Urinary bladder (tissue), 3 donors: ENCODE measurements at regions not wholly inside any gene's neighbourhood (a gene's known extent, or its start where the extent isn't known, plus 50 kb on each side); places are given as distances from the start of the nearest gene placed in this dataset.

Experiments used
- DNase-seq: peaks from one replicate; pipeline ENCODE4 v3.0.0-alpha.2; 2015; ENCODE audit errors: extremely low spot score
- H3K27ac ChIP-seq: one replicate; pipeline ENCODE4 v1.5.1; 2013; ENCODE audit warnings: low read depth, mild to moderate bottlenecking, moderate library complexity
- H3K36me3 ChIP-seq: one replicate; pipeline ENCODE4 v1.6.1; 2013; ENCODE audit warnings: mild to moderate bottlenecking, moderate library complexity; ENCODE audit not compliant: insufficient read depth
- H3K4me1 ChIP-seq: one replicate; pipeline ENCODE4 v1.6.1; 2013; ENCODE audit warnings: mild to moderate bottlenecking, moderate library complexity; ENCODE audit not compliant: insufficient read depth
- H3K4me3 ChIP-seq: one replicate; pipeline ENCODE4 v1.5.1; 2013; ENCODE audit warnings: low read depth, low read length
- WGBS: extraction: QIAGEN DNeasy Blood & Tissue Kit; methylation state at CpG from one replicate; pipeline ENCODE4 v1.1.7; 2013; 5-methylcytosine and 5-hydroxymethylcytosine counted together
- donor health status: healthy with polysubstance abuse.
- donor health status: healthy.

DNA sequence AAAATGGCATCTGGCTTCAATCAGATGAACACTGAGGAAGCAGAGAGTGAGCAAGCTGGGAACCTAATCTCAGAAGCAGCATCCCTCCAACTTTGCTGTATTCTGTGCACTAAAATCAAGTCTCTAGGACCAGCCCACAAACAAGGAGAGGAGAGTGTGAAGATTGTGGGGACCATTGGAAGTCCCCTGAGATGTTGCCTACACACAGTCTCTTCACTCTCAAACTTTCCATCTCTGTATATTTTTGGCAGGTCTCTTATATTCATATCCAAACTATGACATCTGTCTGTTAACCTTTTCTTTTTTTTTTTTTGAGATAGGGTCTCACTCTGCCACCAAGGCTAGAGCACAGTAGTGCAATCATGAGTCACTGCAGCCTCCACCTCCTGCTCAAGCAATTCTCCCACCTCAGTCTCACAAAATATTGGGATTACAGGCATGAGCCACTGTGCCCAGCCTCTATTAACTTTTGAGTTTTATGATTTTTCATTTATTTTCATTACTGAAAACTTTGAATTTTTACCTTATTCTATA is 1096.4 kb downstream of the TBC1D22A start:
- no peaks in the 10 kb centered on the region for H3K4me1 ChIP-seq
- H3K36me3 ChIP-seq, result no peaks in the 10 kb centered on the region
- H3K4me3 ChIP-seq, result no peak overlapping the region
- no peak overlapping the region for H3K27ac ChIP-seq
- DNase-seq, result no peak

DNA sequence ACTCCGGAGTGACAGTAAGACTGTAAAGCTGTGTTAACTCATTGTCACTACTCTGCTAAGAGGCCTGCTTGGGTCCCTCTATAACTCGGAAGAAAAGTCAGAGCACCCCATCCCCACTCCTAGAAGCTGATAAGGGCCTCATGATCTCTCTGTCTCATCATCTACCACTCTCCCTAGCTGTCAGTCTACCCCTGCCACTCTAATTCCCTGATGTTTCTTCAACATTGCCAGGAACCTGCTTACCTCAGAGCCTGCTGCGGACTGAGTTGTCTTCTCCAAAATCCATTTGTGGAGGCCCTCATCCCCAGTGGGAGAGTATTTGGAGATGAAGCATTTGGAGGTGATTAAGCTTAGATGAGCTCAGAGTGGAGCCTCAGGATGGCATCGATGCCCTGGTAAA is 1092.2 kb downstream of the TBC1D22A start:
- Histone ChIP-seq H3K27ac (no peak overlapping the region), H3K4me1 (no peaks in the 10 kb centered on the region), H3K4me3 (no peak overlapping the region), H3K36me3 (no peaks in the 10 kb centered on the region)
- WGBS, result 60% methylated on average over 4 of the region's 4 CpGs
- DNase-seq, result no peak

DNA sequence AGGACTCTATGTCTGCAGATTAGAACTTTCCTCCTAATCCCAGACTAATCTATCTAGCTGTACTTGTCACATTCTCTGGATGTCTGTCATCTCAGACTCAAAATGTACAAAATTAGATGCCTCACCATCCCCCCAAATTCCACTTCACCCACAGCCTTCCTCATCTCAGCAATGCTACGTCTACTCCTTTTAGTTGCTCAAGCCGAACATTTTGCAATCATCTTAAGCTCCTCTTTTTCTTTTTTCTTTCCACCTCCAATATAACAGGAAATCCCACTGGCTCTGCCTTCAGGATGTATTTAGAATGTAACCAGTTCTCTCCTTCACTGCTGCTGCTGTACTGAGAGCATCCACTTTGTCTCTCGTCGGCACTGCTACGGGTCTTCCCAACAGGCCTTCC is 1091.8 kb downstream of the TBC1D22A start:
- Histone ChIP-seq H3K4me3 (no peak overlapping the region), H3K36me3 (no peaks in the 10 kb centered on the region), H3K4me1 (no peaks in the 10 kb centered on the region), H3K27ac (no peak overlapping the region)
- WGBS, result 65% methylated on average over 5 of the region's 5 CpGs
- DNase-seq, result no peak

DNA sequence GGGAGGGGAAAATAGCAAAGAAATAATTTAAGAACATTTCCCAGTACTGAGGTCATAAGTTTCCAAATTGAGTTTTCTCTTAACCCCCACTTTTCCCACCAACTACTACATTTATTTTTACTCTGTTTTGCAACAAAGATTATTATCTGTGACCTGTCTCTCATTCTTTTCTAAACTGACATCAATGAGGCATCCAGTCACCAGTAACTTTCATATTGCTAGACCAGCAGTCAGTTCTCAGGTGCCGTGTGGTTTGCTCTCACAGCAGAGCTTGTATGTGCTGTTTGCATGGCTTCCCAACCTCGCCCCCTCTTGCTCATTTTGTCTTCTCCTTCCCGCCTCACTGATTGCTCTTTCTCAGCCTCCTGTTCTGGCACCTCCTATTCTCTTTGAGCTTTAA is 1091.3 kb downstream of the TBC1D22A start:
- Histone ChIP-seq H3K4me1 (no peaks in the 10 kb centered on the region), H3K4me3 (no peak overlapping the region), H3K36me3 (no peaks in the 10 kb centered on the region), H3K27ac (no peak overlapping the region)
- 84% methylated on average over 3 of the region's 3 CpGs for WGBS
- DNase-seq, result no peak

GRCh38 chr22:47851586-47851985 is 1089.1 kb downstream of the TBC1D22A start:
- H3K36me3 ChIP-seq, result no peaks in the 10 kb centered on the region
- DNase-seq, result no peak
- no peak overlapping the region for H3K27ac ChIP-seq
- H3K4me1 ChIP-seq, result no peaks in the 10 kb centered on the region
- no peak overlapping the region for H3K4me3 ChIP-seq
- WGBS, result 27% methylated on average over 3 of the region's 3 CpGs

- Histone ChIP-seq H3K36me3 (no peaks in the 10 kb centered on the region), H3K4me1 (no peaks in the 10 kb centered on the region), H3K27ac (no peak overlapping the region), H3K4me3 (no peak overlapping the region)
- DNase-seq, result no peak
- WGBS, result 41% methylated on average over 2 of the region's 2 CpGs
Measured at GRCh38 chr22:47850644-47851151, 1088.2 kb downstream of the TBC1D22A start.

DNA sequence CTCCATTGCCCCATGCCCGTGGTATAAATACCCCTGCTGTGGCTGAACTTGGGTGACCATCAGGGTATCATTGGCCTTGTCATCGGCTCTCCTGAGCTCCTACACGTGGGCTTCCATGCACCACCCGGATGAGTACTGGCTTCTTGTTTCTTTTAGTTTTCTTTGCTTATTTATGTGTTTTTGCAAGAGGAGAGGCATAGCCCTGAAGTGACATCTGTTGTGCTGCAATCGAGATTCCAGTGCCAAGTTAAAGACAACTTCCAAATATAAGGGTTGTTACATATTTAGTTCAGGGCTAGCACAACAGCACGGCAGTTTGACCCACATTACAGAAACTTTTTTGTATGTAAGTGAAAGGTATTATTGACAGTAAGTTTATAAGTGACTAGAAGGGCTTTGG is 1087.1 kb downstream of the TBC1D22A start:
- no peak for DNase-seq
- Histone ChIP-seq H3K27ac (no peak overlapping the region), H3K4me3 (no peak overlapping the region), H3K4me1 (no peaks in the 10 kb centered on the region), H3K36me3 (no peaks in the 10 kb centered on the region)
- 71% methylated on average over 6 of the region's 6 CpGs for WGBS

DNA sequence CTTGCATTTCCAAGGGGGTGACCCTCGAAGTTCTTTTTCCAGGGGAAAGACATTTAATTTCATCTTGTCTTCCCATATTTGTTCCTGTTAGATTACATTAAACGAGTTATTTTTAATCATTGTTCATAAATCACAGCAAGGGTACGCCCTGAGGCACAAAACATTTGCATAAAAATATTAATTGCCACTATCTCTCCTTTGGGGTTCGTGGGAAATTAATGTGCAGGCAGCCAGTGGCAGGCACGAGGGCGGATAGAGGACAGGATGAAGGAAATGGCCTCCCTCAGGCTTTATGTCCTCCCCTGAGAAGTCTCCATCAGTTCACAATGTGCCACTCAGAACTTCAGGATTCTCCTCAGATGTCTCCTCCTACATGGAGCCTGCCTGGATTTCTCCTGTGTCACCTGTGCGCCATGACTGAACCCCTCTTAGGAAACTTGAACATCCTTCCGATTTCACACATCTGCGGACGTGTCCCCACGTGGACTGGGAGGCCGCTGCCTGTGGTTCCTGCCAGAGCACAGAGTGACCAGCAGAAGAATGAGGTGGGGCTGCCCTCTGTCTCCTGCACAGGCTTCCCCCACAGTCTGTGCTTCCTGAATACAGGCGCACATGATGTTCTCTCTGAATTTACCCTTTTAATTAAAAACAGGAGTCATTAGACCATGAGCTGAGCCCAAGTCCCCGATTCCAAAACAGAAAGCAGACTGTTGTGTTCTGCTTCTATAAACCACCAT is 1085.9 kb downstream of the TBC1D22A start:
- Histone ChIP-seq H3K36me3 (no peaks in the 10 kb centered on the region), H3K4me1 (no peaks in the 10 kb centered on the region), H3K4me3 (no peak overlapping the region), H3K27ac (no peak overlapping the region)
- 78% methylated on average over 14 of the region's 14 CpGs for WGBS
- DNase-seq, result no peak

DNA sequence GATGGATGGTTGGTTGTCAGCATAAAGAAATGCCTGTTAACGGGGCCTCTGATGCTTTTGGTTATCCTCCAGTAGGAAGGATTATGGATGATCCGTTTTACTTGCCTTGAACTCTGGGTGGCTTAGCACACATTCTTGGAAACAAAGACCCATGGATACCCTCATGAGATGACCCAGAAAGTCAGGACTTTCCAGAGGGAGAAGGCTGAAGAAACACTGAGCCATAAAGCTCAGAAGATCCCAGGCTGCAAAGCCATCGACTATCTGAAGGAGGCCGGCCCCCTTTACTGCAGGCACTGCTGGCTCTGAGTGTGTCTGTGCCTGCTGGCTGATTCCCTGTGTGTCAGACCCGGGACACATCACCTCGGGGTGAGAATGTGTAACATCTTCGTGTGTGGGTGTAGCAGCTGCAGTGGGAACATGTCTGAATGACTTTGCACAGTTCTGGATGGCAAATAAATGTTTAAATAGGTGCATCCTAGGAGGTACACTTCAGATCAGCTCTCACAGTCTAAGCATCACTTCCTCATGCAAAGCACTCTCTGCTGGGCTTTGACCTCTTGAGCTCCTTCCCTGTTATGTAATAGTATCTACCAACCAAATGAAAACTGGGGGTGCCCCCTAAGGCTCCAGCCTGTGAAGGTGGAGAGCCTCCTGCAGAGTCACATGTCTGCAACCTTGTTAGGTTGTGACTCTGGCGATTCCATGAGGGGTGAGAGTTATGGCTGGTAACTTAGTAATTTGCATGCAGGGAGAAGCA is 1084.9 kb downstream of the TBC1D22A start:
- DNase-seq, result no peak

GRCh38 chr22:47846206-47846605 is 1083.8 kb downstream of the TBC1D22A start:
- 67% methylated on average over 2 of the region's 2 CpGs for WGBS
- H3K27ac ChIP-seq, result no peak overlapping the region
- no peaks in the 10 kb centered on the region for H3K4me1 ChIP-seq
- no peak for DNase-seq
- no peaks in the 10 kb centered on the region for H3K36me3 ChIP-seq
- no peak overlapping the region for H3K4me3 ChIP-seq

More for the DNA sequence above, 1084.9 kb downstream of the TBC1D22A start:
- Histone ChIP-seq H3K4me3 (no peak overlapping the region), H3K27ac (no peak overlapping the region), H3K36me3 (no peaks in the 10 kb centered on the region), H3K4me1 (no peaks in the 10 kb centered on the region)
- 45% methylated on average over 8 of the region's 8 CpGs for WGBS

DNA sequence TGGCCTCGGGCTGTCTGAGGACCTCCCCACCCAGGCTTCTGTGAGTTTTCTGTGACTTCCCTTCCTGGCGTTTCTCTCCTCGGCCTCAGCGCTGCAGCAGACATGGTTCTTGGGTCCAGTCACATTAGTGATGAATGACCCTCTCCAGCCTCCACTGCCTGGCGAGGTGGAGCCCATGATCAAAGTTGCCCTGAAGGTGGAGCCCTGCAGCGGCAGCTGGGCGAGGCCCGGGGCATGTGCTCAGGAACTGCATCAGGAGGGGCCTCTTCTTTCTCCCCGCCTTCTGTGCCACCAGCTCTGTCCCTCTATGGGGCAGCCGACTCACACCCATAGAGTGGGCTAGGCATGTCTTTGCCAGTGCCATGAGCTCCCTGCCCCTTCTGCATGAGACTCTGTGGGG is 1079.7 kb downstream of the TBC1D22A start:
- Histone ChIP-seq H3K36me3 (no peaks in the 10 kb centered on the region), H3K4me1 (no peaks in the 10 kb centered on the region), H3K27ac (no peak overlapping the region), H3K4me3 (no peak overlapping the region)
- no peak for DNase-seq
- 81% methylated on average over 10 of the region's 10 CpGs for WGBS

- Histone ChIP-seq H3K4me1 (no peaks in the 10 kb centered on the region), H3K36me3 (no peaks in the 10 kb centered on the region), H3K27ac (no peak overlapping the region), H3K4me3 (no peak overlapping the region)
- 49% methylated on average over 3 of the region's 3 CpGs for WGBS
- no peak for DNase-seq
Measured at GRCh38 chr22:47841156-47841555, 1078.7 kb downstream of the TBC1D22A start.

DNA sequence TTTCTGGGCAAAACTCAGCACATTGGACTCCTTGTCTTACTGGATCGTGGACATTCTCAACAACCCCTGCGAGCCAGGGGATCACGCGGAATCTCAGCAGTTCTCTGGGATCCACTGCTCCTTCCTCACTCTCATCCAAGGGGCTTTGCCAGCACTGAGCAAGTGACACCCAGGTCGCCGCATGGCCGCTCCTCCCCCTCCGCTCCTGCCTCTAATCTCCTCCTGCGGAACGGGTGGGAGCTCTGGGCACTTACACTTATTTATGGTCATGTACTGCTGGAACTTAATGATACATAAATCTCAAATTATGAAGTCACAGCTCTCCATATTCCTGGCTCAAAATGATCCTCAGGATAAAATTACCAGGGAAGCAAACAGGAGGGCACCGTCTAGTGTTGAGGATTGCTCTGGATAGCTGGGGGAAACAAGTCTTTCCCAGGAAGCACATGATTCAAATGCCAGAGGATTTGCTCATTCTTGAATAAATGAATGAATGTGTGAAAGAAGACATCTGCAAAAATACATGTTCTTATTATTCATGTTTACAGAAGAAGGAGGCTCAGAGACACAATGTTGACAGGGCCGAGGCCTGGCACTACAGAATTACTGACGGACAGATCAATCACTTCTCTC is 1077.3 kb downstream of the TBC1D22A start:
- Histone ChIP-seq H3K4me3 (no peak overlapping the region), H3K36me3 (no peaks in the 10 kb centered on the region), H3K27ac (no peak overlapping the region), H3K4me1 (no peaks in the 10 kb centered on the region)
- DNase-seq, result no peak
- WGBS, result 70% methylated on average over 13 of the region's 13 CpGs

GRCh38 chr22:47837703-47838102 is 1075.3 kb downstream of the TBC1D22A start:
- no peak for DNase-seq
- Histone ChIP-seq H3K4me3 (no peak overlapping the region), H3K27ac (no peak overlapping the region), H3K36me3 (no peaks in the 10 kb centered on the region), H3K4me1 (no peaks in the 10 kb centered on the region)
- 76% methylated on average over 3 of the region's 3 CpGs for WGBS
